NK-92 treated with Interleukin-12 subunit alpha and Interleukin-12 subunit beta, amount 100 ng/mL, for 24 hours (cell line): ENCODE measurements at regions not wholly inside any gene's neighbourhood (a gene's known extent, or its start where the extent isn't known, plus 50 kb on each side); places are given as distances from the start of the nearest gene placed in this dataset.
"Not testable (repeated sequence)": the region's sequence is repeated elsewhere in the genome, so short reads cannot be mapped to it uniquely, and the experiment has no call there.

Source experiments
- DNase-seq: peaks from one replicate; lab custom pipeline; 2025; lab: John Stamatoyannopoulos, UW

GRCh38 chr10:16234916-16235315 lies 201.9 kb upstream of the PTER start:
- DNase-seq: no peak

GRCh38 chr10:16242446-16242845 lies 194.4 kb upstream of the PTER start:
- no peak for DNase-seq

- DNase-seq: no peak
These were observed 193.8 kb upstream of the PTER start for GRCh38 chr10:16242859-16243613.

DNA sequence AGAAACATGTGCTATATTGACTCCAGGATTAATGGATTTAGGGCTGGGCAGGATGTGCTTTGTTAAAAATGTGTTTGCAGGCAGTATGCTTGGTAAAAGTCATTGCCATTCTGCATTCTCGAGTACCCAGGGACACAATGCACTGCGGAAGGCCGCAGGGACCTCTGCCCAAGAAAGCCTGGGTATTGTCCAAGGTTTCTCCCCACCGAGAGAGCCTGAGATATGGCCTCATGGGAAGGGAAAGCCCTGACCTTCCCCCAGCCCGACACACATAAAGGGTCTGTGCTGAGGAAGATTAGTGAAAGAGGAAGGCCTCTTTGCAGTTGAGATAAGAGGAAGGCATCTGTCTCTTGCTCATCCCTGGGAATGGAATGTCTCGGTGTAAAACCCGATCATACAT lies 186.7 kb upstream of the PTER start:
- not testable (repeated sequence) for DNase-seq

DNA sequence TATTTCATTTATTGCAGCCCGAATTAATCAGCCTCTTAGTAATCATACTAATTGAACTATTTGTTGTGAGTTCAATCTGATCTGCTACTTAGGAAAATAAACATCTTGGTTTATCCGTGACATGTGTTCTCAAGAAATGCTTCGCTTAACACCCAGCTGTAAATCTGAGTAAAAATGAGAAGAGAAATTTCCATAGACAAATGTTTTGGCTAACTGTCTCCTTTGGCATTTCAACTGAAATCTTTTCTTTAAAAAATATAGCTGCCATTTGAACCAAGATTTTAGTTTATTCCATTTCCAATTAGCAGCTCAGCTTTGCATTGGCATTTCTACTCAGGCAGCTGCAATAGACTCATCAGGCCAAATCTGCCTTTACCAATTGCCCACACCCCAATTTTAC lies 180.5 kb upstream of the PTER start:
- DNase-seq: no peak

- DNase-seq: no peak
These were observed 178.3 kb upstream of the PTER start for GRCh38 chr10:16258291-16259040.

DNA sequence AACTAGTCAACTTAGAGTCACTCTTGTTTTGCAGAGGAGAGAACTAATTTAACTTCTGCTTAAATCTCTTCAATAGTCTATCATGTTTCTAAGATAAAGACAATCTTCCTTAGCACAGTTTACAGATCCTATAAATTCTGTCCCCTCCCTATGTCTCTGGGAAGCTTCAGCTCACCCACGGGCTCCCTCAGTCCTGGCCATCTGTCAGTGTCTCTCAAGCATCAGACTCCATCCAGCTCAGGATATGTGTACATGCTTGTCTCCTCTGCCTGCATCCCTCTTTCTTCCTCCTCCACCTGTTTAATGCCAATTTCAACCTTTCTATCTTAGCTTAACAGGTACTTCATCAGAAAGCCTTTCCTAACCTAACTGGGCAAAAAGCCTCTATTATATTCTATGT lies 177.1 kb upstream of the PTER start:
- no peak for DNase-seq

- DNase-seq: no peak
These were observed 176.4 kb upstream of the PTER start for GRCh38 chr10:16260388-16260787.

GRCh38 chr10:16271571-16271970 lies 165.2 kb upstream of the PTER start:
- no peak for DNase-seq

GRCh38 chr10:16274911-16275310 lies 161.9 kb upstream of the PTER start:
- DNase-seq: no peak

- DNase-seq: no peak
These were observed 156.2 kb upstream of the PTER start for GRCh38 chr10:16280595-16280994.

DNA sequence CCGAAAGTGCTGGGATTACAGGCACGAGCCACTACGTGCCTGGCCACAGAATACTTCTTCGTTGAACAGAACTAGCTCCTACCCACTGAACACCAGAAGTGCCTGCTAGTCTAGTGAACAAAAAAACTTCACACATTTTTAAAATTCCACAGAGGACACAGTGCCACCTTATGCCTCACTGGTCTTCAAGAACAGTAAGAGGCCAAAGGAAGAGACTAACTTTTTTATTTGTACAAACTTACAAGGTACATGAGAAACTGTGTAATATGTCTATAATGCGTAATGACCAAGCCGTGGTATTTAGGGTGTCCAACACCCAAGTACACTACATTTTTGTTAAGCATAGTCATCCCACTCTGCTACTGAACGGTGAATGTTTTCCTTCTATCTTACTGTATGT lies 144.4 kb upstream of the PTER start:
- DNase-seq: no peak

DNA sequence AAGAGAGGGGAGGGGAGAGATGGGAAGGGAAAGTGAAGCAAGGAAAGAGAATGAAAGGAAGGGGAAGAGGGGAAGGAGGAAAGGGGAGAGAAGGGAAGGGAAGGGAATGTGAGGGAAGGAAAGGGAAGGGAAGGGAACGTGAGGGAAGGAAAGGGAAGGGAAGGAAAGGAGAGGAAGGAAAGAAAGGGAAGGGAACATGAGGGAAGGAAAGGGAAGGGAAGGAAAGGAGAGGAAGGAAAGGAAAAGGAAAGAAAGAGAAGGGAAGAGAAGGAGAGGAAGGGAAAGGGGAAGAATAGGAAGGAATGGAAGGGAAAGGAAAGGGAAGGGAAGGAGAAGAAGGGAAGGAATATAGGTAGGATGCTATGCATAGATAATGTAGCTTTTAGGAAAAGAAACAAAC lies 139.7 kb upstream of the PTER start:
- DNase-seq: no peak

DNA sequence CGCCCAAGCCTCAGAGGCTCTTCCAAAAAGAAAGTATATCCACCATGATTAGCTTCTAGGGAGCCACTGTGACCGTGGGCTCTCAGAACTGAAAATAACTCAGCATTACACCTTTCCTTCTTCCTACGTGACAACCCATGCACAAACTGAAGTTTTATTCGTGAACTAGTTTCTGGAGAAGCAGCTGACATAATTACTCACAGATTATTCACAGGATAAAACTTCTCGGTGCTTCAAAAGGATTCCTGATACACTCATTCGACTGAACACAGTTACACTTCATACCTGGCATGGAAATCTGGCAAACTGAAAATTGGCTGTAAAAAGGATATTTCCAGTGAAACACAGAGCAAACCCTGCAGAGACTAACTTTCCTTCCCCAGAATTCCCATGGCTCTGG lies 139.2 kb upstream of the PTER start:
- DNase-seq: no peak

GRCh38 chr10:16304311-16304710 lies 132.5 kb upstream of the PTER start:
- no peak for DNase-seq

DNA sequence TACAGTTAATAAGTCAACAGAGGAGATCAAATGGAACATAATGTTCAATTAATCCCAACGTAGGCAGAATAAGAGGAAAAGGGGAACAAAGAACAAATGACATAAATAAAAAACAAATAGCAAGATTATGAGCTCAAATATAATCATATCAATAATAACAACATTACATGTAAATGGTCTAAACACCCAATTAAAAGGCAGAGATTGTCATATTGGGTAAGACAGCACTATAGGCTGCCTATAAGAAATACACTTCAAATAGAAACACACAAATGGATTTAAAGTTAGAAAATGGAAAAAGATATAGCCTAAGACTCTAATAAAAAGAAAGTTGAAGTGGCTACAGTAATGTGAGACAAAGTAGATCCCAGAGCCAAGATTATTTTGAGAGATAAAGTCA lies 126.4 kb upstream of the PTER start:
- DNase-seq: no peak

DNA sequence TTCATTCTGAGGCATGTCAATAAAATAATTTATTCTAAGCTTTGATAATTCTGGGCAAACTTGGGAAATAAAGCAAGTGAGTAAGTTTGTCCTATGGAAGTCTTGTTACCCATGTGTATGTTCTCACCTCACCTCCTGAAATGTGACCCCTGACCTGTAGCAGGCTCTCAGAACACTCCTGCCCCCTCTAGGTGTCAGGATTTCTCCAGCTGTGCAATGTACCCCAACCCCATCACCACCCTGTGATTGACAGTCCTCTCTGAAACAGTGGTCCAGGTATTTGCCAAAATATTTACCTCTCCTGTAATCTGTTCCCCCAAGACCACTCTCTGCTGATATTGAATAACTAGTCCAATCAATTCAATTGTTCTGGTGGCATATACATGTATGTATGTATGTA lies 122.6 kb upstream of the PTER start:
- no peak for DNase-seq

DNA sequence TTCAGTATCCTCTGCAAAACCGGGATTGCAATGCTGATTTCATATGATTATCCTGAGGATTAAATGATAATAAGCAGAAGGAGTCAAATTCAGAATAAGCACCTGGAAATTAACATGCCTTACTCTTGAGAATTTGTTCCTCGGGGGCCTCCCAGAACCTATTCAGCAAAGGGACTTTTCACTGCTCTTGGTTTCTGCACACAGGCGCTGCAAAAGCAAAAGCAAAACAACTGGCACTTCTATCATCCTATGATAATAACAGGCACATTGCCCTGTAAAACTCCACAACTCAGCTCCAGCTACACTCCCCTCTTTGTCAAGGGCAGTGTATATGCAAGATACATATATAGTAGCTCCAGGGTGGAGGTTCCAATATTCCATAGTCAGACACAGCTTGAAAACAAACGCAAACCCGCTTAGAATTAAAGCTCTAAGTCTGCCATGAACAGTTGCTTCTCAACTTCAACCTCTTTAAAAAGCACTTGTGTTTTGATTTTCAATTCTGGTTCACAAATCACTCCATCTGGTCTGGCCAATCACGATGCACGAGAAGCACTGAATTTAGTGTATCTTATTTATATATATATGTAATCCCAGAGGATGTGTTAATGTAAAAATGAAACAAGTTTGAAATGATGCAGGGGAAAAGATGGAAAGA lies 119.9 kb upstream of the PTER start:
- no peak for DNase-seq

DNA sequence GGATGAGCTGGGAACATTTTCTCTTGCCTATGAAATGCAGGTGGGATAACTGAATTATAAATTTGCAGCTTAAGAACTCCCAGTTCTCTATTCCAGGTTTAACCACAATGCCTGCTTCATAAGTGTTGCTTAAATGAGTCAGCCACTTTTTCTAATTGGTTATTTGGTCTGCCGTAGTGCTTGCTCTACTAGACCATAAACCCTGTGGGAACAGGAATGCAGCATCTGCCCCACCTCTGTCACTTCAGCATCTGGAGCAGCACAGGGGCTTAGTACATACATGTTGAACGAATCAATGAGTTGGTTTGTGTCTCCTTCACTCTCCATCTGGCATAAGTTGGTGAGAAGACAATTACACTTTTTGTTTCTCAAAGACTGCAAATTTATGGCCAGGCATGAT lies 95.2 kb upstream of the PTER start:
- no peak for DNase-seq

DNA sequence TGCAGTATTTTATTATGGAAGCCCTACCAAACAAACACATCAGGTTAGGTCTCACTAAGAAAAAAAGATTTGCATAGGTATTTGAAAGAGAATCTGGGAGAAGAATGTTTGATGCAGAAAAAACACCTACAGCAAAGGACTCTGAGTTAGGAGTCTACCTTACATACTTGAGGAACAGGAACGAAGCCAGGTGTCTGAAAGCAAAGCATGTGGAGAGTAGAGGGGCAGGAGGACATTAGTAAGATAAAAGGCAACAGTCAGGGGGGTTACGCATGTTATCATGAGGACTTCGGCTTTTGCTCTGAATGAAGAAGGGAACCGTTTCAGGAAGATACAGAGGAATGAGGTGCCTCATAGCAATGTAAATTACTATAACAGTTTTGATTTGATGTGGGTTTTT lies 87.9 kb upstream of the PTER start:
- no peak for DNase-seq

DNA sequence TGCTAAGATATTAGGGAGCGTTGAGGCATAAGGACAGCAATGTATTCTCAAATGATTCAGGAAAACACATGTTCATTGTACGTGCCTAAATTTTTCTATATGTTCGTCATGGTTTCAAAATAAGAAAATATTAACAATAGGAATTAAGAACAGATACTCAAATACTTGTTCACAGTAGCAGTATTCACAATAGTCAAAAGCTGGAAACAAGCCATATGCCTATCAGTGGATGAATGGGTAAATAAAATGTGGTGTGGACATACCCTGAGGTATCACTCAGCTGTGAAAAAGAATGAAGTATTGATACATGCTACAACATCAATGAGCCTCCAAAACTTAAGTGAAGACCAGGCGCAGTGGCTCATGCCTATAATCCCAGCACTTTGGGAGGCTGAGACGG lies 84.7 kb upstream of the PTER start:
- no peak for DNase-seq

DNA sequence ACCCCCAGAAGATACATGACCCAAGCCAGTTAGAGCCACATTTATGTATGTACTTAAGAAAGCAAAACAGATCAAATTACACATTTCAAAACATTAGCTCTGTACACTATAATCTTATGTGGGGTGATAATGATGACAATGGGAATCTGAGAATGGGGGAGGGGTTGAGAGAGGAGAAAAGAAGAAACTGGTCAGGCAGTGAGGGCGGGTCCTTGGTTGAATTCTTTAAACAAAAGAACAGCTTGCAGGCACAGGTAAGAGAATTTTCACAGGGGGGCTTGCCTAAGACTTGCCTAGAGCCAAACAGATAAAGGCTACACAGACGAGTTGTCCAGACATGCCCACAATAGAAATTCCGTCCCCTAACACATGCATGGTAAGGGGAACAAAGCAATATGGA lies 76.8 kb upstream of the PTER start:
- no peak for DNase-seq

DNA sequence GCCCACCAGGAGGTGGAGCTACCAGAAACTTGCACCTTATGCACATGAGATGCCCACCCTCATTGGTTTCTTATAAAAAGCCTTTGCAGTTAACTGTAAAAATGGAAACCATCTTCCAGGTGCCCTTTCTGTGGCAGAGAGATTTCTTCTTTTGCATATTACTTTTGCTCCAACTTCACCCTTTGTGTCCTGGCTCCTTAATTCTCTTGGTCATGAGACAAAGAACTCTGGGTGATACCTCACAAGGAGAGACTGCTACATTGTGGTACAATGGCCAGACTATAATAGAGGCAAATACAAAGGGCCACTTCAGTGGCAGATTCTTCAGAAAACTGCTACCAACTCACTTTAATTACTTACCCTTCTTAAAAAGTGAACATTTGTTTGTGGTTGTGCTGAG lies 76.4 kb upstream of the PTER start:
- DNase-seq: no peak
